ENCODE measurements at regions not wholly inside any gene's neighbourhood (a gene's known extent, or its start where the extent isn't known, plus 50 kb on each side); places are given as distances from the start of the nearest gene placed in this dataset.

DNA sequence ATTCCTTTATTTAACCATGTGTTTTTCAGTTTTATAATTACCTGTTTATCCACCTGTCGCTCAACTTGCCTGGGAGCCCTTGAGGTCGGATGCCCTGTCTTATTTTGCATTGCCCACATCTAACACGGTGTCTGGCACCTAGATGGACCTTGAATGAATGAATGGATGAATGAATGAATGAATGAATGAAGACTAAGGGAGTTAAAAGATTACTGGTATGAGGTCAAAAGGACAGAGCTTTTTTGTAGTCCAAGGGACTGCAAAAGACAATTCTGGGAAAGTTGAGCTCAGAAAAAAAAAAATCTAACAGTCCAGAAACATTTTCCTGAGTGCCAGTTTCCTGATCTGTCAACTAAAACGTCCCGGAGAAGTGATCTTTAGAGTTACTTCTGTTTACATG lies 244.6 kb upstream of the MYOCD start:
- Histone ChIP-seq H3K27ac (no peak overlapping the region), H3K4me3 (no peak overlapping the region)

DNA sequence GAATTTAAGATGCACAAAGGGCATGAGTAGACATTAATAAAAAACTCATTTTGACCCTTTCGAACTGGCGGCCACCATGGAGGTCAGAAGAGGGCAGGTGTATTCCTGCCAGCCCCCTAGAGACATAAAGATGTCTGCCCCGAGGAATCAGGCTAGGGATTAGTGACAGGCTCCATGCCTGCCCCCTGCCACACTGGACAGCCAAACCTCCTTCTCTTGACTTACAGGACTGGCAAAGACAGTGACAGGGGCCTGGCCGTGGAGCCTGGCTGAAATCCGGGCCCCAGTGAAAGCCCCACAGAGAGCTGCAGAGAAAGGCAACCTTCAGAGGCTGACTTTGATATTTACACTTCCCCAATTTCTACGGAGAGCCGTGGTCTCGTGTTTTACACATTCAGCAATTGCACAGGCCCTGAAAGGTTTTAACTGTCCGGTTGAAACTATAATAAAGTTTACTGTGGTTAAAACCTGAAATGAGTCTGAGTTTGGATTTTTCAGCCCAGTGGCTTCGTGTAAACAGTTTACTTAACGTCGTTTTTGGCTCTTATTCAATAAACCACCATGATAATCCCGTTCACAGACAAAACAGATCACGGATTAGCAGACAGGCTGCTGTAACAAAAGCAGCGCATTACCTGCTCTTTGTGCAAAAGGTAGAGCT lies 243.9 kb upstream of the MYOCD start:
- Histone ChIP-seq H3K4me3 (no peak overlapping the region), H3K27ac (no peak overlapping the region)

DNA sequence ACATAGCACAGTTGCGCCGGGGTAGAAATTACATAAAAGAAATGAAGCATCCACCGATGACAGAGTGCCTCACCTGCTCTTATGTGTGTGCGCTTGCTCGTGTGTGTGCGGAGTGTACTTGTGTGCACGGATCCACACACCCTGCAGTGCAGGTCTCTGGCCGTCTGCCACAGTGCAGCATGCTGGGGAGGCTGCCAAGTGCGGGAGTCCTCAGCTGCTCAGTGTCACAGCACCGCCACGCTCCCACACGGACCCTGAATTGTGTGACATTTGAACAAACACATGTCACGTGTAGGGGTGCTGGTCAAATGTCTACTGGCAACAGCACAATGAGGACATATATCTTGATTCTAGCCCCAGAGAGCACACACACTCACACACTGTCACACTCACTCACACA lies 243.0 kb upstream of the MYOCD start:
- Histone ChIP-seq H3K4me3 (no peak overlapping the region), H3K27ac (no peak overlapping the region)

DNA sequence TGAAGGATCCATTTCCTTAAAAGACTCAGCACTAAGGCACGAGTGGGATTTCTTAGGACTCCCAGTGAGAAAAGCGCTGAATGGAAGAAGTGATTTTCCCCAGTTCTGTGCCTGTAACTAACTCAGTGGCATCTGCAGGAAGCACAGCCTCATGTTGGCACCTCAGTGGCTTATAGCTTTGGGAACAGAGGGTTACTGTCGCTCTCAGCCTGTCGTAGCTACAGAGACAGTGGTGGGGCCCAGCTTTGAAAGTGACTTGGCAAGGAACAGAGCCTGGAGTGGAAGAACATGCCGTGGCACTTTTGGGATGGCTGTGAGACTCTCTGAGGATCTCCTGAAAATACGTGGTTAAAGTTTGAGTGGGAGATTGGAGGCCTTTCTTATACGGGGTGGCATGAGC lies 242.4 kb upstream of the MYOCD start:
- H3K27ac ChIP-seq: no peak overlapping the region
- no peak overlapping the region for H3K4me3 ChIP-seq

DNA sequence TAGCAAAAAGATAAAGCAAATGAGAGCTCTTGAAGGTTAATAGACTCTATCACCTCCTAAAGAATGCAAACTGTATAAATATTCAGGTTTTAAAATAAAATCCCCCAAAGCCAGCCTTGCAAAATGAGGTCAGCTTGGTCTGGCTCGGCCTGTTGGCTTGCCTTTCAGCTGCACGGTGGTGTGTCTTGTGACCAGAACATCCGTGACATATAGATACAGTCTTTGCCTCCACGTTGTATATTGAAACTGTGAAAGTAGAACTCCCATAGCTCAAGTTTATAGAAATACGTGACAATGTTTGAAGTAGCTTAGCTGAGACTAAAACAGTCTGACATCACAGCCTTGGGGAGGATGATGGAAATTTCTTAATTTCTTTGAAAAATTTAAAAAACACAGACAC lies 236.6 kb upstream of the MYOCD start:
- no peak overlapping the region for H3K27ac ChIP-seq
- H3K4me3 ChIP-seq: no peak overlapping the region

DNA sequence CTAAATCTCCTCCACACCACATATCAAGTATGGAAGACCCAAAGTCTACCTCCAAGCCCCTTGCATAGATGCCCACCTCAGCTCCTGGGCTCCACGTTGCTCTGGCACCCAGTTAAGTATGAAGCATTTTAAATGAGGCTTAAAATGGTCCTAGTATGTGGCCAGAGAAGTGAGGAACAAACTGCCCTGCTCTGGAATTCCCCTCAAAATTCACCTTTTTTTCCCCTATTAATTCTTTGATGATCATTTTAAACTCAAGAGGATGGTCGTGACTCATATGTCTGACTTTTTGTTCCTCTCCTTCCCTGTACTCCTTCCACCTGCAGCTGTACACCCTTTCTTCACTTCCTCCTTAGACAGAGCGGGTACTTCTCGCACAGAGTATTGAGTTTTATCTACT lies 234.5 kb upstream of the MYOCD start:
- no peak overlapping the region for H3K4me3 ChIP-seq
- no peak overlapping the region for H3K27ac ChIP-seq

DNA sequence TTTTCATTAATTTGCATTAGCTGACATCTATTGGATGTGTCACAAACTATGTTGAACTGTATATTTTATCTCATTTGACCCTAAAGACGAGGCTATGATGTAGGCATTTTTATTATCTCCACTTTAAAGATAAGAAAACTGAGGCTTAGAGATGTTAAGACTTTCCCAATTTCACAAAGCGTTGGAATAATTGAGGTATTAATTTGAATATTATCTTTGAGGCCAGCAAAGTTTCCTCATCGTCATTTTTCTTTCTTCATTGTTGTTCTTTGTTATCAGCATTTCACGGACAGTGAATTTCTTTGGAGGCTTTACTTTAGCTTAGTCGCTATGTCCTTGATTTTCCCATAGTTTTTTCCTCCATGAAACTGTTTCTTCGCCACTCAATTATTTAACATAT lies 227.5 kb upstream of the MYOCD start:
- no peak overlapping the region for H3K4me3 ChIP-seq
- H3K27ac ChIP-seq: no peak overlapping the region

DNA sequence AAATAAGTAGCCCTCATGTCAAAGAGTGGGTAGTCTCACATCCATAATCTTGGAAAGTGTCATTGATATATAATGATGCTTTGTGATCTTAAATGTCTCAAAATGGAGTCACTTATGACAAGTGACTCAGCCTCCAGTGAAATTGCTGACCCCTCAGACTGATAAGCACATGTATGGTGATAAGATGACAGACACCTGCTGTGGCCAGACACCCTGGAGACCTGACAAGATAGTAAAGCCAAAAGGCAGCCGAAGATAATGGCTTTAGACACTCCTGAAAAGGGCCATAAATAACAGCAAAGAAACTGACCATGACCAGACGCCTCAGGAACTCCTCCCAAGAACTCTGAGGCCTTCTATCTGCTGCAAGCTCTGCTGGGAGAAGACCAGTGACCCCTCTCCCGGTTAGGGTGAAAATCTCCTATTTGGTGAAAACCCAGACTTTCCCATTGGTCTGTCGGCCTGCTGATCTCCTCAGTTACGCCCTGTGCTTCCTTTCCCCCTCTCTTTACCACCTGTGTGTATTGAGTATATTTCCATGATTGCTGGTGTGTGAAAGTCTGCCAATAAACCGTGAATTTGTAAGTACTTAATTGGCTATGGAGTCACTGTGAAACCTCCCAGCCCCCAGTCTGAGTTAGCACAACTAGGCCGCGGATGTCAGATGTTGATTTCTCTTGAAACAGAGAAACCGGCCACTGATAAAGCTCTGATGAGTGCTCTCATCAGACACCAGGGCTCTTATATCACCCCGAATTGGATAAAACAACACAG lies 226.7 kb upstream of the MYOCD start:
- no peak overlapping the region for H3K27ac ChIP-seq

DNA sequence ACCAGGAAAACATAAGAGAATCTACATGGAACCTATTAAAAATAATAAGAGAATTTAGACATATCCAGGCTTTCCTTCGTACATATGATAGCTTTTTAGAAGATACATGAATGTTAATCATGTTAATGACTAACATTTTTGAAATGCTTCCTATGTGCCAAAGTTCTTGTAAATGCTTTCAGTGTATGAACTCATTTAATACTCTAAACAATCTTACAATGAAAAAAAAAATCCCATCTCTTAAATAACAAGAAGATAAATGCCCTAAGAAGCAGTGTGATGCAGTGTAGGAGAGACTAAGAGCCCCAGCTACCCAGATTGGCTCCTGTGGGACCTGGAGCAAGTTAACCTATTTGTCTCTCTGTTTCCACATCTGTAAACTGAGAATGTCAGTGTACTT lies 220.4 kb upstream of the MYOCD start:
- Histone ChIP-seq H3K27ac (no peak overlapping the region), H3K4me3 (no peak overlapping the region)

More for the DNA sequence above, 226.7 kb upstream of the MYOCD start:
- no peak overlapping the region for H3K4me3 ChIP-seq

DNA sequence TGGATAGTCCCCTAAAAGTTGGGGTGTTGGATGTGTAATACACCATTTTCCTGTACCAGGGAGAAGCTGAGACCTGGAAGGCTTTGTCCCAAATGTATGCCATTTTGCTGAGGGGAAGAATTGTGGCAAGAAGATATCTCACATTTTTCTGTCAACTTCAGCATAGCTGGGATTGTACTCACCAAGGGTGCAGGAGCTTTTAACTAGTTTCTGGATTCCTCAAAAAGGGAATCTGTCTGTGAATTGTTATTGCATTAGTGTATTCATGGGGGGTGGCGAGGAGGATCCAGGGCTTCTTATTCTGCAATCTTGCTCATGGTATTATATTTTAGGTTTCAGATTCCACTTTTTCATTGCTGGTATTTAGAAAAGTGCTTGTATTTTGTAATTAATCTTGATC lies 208.2 kb upstream of the MYOCD start:
- H3K27ac ChIP-seq: no peak overlapping the region

DNA sequence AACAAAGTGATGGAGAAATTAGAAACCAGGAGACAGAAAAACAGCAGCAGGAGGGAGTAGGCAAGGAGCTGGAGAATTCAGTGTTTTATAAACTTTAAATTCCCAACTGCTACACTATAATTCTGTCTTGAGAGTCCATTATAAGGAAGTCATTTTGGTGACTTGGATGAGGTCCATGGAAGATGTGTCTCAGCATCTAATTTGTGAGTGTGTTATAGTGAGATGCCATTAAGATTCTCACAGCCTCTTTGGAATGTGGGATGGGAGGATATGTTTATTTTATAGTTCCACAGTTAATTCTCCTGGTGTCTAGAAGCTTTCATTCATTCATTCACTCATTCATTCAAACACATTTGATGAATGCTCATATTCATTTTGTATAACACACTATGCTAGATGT lies 206.0 kb upstream of the MYOCD start:
- no peak overlapping the region for H3K27ac ChIP-seq
- H3K4me3 ChIP-seq: no peak overlapping the region

More for the DNA sequence above, 208.2 kb upstream of the MYOCD start:
- no peak overlapping the region for H3K4me3 ChIP-seq

DNA sequence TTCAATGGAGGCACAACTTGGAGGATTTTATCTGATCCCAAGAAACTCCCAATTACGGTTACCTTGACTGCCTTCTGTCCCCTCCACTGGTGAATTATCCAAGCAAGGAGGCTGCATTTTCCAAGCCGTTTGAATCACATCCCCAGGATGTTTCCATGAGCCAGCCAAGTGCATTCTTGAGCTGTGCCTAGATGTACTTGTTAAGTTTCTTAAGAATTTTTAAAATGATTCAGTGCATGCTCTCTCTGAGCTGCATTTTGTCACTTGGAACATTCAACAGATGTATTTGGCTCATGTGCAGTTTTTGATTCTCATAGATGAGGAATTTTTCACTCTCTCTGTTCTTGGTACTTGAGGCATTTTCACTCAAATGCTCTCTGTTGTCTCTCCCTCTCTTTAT lies 202.6 kb upstream of the MYOCD start:
- no peak overlapping the region for H3K4me3 ChIP-seq
- no peak overlapping the region for H3K27ac ChIP-seq

DNA sequence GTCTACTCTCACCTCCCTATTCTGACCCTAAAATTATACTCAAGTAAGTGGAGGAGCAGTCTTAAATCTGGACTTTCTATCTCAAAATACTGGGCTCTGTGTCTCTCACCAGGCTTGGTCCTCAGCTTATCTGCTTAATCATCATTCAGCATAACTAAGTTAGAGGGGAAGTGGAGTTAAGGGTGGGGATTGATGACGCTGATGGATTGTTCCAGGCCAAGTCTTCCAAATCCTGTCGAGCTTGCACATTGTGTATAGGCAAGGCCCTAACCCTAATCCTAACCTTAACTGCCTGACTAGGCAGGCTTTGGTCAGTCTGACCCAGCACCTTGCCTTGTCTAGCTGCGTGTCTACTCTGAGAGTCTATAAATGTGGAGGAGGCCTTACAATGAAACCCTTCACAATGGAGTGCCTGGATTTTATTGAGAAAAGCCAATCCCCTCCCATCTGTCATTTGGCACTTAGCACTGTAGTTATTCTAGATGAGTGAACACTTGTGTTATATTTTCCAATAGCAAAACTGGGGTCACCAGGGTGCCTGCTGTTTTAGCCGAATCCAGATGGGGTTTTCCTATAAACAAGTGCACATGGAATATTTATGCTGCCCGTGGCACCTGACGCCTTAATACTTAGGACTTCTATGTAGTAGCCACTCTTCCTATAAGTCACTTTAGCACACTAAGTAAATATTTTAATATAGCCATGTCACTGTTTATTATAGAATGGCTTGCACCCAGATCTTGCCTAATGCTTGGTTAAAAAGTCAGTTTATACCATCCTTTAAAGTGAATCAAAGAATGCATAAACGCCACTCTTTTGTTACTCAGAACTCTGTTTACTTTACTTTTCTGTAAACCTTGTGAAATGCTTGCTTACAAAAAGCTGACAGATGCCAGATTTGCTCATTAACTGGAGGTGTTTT lies 193.2 kb upstream of the MYOCD start:
- Histone ChIP-seq H3K4me3 (no peak overlapping the region), H3K27ac (no peak overlapping the region)

DNA sequence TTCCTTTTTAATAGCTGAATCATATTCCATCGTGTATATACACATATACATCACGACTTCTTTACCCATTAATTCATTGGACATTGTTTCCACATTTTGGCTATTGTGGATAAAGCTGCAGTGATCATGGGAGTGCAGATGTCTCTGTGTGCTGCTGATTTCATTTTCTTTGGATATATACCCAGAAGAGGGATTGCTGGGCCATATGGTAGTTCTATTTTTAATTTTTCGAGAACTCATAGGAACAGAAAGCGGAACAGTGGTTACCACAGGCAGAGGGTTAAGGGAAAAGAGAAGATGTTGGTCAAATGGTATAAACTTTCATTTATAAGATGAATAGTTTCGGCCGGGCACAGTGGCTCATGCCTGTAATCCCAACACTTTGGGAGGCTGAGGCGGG lies 187.4 kb upstream of the MYOCD start:
- H3K27ac ChIP-seq: no peak overlapping the region
- H3K4me3 ChIP-seq: no peak overlapping the region

DNA sequence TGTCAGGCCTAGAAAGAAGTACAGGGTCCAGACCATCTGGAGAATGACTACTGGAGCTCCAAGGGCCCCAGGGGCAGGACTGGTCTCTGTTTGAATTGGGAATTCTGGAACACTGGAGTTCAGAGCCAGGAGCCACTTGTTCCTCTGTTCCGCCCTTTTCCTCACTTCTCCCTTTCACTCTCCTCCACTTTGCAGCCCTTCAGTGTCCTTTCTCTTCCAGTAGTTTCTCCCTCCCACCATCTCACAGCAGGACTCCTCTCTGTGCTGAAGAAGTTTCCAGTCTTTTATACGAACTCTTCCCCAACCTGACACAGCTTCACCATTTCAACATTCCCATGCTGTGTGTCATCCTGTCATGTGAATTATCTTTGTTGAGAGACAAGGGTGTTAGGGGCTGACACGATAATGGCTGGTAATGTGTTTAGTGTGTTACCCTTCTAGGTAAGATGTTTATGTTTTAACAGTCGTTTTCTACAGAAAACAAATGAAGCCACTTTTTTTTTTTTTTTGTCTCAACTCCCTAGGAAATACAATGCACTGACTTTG lies 180.3 kb upstream of the MYOCD start:
- H3K27ac ChIP-seq: no peak overlapping the region
- no peak overlapping the region for H3K4me3 ChIP-seq

DNA sequence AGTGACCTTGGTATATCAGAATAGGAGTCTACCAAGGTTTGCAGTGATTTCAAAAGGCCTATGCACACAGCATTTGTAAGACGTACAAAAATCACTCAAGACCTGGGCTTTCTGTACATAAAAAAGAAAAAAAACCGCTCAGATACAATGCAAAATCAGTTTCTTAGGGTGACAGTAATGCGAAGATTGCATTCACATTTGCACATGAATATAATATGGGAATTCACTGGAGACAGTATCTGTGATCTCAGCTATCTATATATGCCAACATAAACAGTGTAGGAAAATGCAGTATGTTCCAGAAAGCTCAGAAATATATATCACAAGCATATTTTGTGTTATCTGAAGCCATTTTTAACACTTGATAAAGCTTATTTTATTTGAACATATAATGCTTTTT lies 176.4 kb upstream of the MYOCD start:
- Histone ChIP-seq H3K27ac (no peak overlapping the region), H3K4me3 (no peak overlapping the region)

DNA sequence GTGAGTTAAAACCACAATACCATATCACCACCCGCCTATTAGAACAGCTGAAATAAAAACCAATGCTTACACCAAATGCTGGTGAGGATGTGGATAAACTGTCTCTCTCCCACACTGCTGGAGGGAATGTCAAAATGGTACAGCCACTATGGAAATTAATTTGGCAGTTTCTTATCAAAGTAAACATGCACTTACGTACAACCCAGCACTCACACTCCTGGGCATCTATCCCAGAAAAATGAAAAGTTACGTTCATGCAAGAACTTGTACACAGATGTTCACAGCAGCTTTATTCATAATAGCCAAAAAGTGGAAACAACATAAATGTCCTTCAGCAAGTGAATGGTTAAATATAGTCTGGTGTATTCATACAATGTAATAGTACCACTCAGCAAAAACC lies 173.2 kb upstream of the MYOCD start:
- Histone ChIP-seq H3K4me3 (no peak overlapping the region), H3K27ac (no peak overlapping the region)

DNA sequence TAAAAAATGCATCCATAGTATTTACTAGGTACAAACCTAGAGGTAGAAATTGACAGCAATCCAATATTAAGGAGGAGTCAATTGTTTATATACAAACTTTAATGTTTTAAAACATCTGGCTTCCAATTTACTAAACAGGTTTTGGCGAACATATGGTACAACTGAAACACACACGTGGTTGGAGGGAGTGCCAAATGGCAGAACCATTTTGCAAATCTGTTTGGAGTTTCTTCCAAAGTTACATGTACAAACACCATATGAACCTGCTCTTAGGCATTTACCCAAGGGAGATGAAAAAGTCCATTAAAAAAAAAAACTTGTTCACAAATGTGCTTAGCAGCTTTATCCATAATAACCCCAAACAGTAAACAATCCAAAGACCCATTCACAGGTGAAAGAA lies 159.8 kb upstream of the MYOCD start:
- Histone ChIP-seq H3K4me3 (no peak overlapping the region), H3K27ac (no peak overlapping the region)

DNA sequence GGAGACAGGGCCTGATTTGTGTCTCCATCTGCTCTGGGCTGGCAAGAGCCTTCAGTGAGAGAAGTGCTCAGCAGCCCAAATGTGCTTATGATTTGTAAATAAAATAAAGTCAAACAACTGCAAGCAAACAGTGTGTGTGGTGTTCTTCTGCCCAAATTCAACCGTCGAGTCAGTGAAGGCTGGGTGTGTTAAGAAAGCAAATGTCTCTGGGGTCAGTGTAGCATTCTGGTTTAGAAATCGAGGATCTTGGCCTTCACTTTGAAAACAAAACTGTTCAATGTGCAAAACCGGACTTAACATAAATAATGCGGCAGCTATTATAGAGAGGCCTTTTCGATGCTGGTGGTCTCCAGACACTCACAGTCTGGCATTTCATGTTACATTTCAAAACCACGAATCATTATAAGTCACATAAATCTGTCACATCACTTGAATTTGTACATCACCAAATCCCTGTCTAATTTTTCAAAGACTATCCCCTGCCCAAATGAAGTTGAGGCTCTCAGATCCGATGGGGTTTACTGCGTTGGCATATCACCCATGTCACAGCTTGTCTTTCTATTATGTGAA lies 158.6 kb upstream of the MYOCD start:
- Histone ChIP-seq H3K4me3 (no peak overlapping the region), H3K27ac (no peak overlapping the region)

DNA sequence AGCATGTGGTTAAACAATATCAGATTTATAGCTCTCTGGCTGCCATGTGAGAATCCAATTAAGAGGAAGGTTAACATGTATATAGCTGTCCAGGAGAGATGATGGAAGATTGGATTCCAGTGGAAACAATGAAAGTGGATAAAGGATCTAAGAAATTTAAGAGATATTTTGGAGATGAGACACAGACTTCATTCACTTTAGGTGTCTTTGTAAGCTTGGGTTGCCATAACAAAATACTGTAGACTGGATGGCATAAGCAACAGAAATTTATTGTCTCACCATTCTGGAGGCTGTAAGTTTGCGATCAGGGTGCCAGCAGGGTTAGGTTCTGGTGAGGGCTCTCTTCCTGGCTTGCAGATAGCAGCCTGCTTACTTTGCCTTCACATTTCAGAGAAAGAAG lies 155.9 kb upstream of the MYOCD start:
- Histone ChIP-seq H3K27ac (no peak overlapping the region), H3K4me3 (no peak overlapping the region)

All from skin epidermis (tissue), 12 donors.